ENCODE measurements at regions not wholly inside any gene's neighbourhood (a gene's known extent, or its start where the extent isn't known, plus 50 kb on each side); places are given as distances from the start of the nearest gene placed in this dataset.

GRCh38 chr11:19441752-19442553 lies 201.2 kb upstream of the E2F8 start:
- Histone ChIP-seq H3K36me3 (ENCODE audit: control insufficient read depth in 3 of 3, insufficient read depth in 2 of 3, low read depth in 1 of 3, low read length in 3 of 3) (no peaks in the 10 kb centered on the region), H3K27ac (ENCODE audit: low read depth in 1 of 3, low read length in 2 of 3) (peak overlapping the region; percentile 34 to 88 (median 69)), H3K9me3 (ENCODE audit: control insufficient read depth in 2 of 2, insufficient read depth in 1 of 2, low read depth in 1 of 2, low read length in 1 of 2) (no peaks in the 10 kb centered on the region), H3K27me3 (ENCODE audit: control insufficient read depth in 3 of 3, insufficient read depth in 3 of 3, low read length in 3 of 3) (no peaks in the 10 kb centered on the region), H3K4me3 (ENCODE audit: low read depth in 1 of 3, low read length in 3 of 3) (no peak overlapping the region), H3K4me1 (ENCODE audit: control insufficient read depth in 3 of 3, insufficient read depth in 2 of 3, low read depth in 1 of 3, low read length in 2 of 3) (peaks cover 0 to 14% (median 7%) of the 10 kb centered on the region in 3 donors)
- FAIRE-seq (no peak), DNase-seq (peak; percentile 82 to 95)
- WGBS, 3 donors: 14 to 41% (median 25%) methylated on average over 11 of the region's 11 CpGs

GRCh38 chr11:19441288-19441687 lies 200.5 kb upstream of the E2F8 start:
- 77 to 85% (median 82%) methylated on average over 3 of the region's 3 CpGs for WGBS, 3 donors
- DNase-seq: no peak
- Histone ChIP-seq H3K36me3 (ENCODE audit: control insufficient read depth in 3 of 3, insufficient read depth in 2 of 3, low read depth in 1 of 3, low read length in 3 of 3) (no peaks in the 10 kb centered on the region), H3K4me3 (ENCODE audit: low read depth in 1 of 3, low read length in 3 of 3) (no peak overlapping the region), H3K27me3 (ENCODE audit: control insufficient read depth in 3 of 3, insufficient read depth in 3 of 3, low read length in 3 of 3) (no peaks in the 10 kb centered on the region), H3K4me1 (ENCODE audit: control insufficient read depth in 3 of 3, insufficient read depth in 2 of 3, low read depth in 1 of 3, low read length in 2 of 3) (peaks cover 0 to 14% (median 7%) of the 10 kb centered on the region in 3 donors), H3K9me3 (ENCODE audit: control insufficient read depth in 2 of 2, insufficient read depth in 1 of 2, low read depth in 1 of 2, low read length in 1 of 2) (no peaks in the 10 kb centered on the region), H3K27ac (ENCODE audit: low read depth in 1 of 3, low read length in 2 of 3) (peak overlapping the region in 2 of 3 donors; percentile 69 to 88)
- FAIRE-seq: no peak

GRCh38 chr11:19437760-19438159 lies 197.0 kb upstream of the E2F8 start:
- H3K4me1 ChIP-seq (ENCODE audit: control insufficient read depth in 3 of 3, insufficient read depth in 2 of 3, low read depth in 1 of 3, low read length in 2 of 3): peaks cover 0 to 14% (median 7%) of the 10 kb centered on the region in 3 donors
- H3K27me3 ChIP-seq (ENCODE audit: control insufficient read depth in 3 of 3, insufficient read depth in 3 of 3, low read length in 3 of 3): no peaks in the 10 kb centered on the region
- H3K4me3 ChIP-seq (ENCODE audit: low read depth in 1 of 3, low read length in 3 of 3): no peak overlapping the region
- no peaks in the 10 kb centered on the region for H3K9me3 ChIP-seq (ENCODE audit: control insufficient read depth in 2 of 2, insufficient read depth in 1 of 2, low read depth in 1 of 2, low read length in 1 of 2)
- no peaks in the 10 kb centered on the region for H3K36me3 ChIP-seq (ENCODE audit: control insufficient read depth in 3 of 3, insufficient read depth in 2 of 3, low read depth in 1 of 3, low read length in 3 of 3)
- 48 to 74% (median 73%) methylated on average over 1 of the region's 1 CpG for WGBS, 3 donors
- no peak for FAIRE-seq
- H3K27ac ChIP-seq (ENCODE audit: low read depth in 1 of 3, low read length in 2 of 3): no peak overlapping the region
- no peak for DNase-seq

- H3K27me3 ChIP-seq (ENCODE audit: control insufficient read depth in 3 of 3, insufficient read depth in 3 of 3, low read length in 3 of 3): no peaks in the 10 kb centered on the region
- no peak overlapping the region for H3K4me3 ChIP-seq (ENCODE audit: low read depth in 1 of 3, low read length in 3 of 3)
- DNase-seq (no peak), FAIRE-seq (no peak)
- no peaks in the 10 kb centered on the region for H3K9me3 ChIP-seq (ENCODE audit: control insufficient read depth in 2 of 2, insufficient read depth in 1 of 2, low read depth in 1 of 2, low read length in 1 of 2)
- no peaks in the 10 kb centered on the region for H3K36me3 ChIP-seq (ENCODE audit: control insufficient read depth in 3 of 3, insufficient read depth in 2 of 3, low read depth in 1 of 3, low read length in 3 of 3)
- H3K4me1 ChIP-seq (ENCODE audit: control insufficient read depth in 3 of 3, insufficient read depth in 2 of 3, low read depth in 1 of 3, low read length in 2 of 3): peaks cover 0 to 8% (median 5%) of the 10 kb centered on the region in 3 donors
- no peak overlapping the region for H3K27ac ChIP-seq (ENCODE audit: low read depth in 1 of 3, low read length in 2 of 3)
Observed at GRCh38 chr11:19436932-19437331, 196.2 kb upstream of the E2F8 start.

- H3K4me3 ChIP-seq (ENCODE audit: low read depth in 1 of 3, low read length in 3 of 3): no peak overlapping the region
- H3K4me1 ChIP-seq (ENCODE audit: control insufficient read depth in 3 of 3, insufficient read depth in 2 of 3, low read depth in 1 of 3, low read length in 2 of 3): peaks cover 0 to 3% (median 0%) of the 10 kb centered on the region in 3 donors
- no peak overlapping the region for H3K27ac ChIP-seq (ENCODE audit: low read depth in 1 of 3, low read length in 2 of 3)
- no peaks in the 10 kb centered on the region for H3K9me3 ChIP-seq (ENCODE audit: control insufficient read depth in 2 of 2, insufficient read depth in 1 of 2, low read depth in 1 of 2, low read length in 1 of 2)
- no peaks in the 10 kb centered on the region for H3K36me3 ChIP-seq (ENCODE audit: control insufficient read depth in 3 of 3, insufficient read depth in 2 of 3, low read depth in 1 of 3, low read length in 3 of 3)
- FAIRE-seq (no peak), DNase-seq (no peak)
- WGBS, 3 donors: 87 to 88% (median 88%) methylated on average over 5 of the region's 5 CpGs
- no peaks in the 10 kb centered on the region for H3K27me3 ChIP-seq (ENCODE audit: control insufficient read depth in 3 of 3, insufficient read depth in 3 of 3, low read length in 3 of 3)
Observed at GRCh38 chr11:19435306-19435989, 194.7 kb upstream of the E2F8 start.

- Histone ChIP-seq H3K9me3 (ENCODE audit: control insufficient read depth in 2 of 2, insufficient read depth in 1 of 2, low read depth in 1 of 2, low read length in 1 of 2) (no peaks in the 10 kb centered on the region), H3K27ac (ENCODE audit: low read depth in 1 of 3, low read length in 2 of 3) (peak overlapping the region in 1 of 3 donors; percentile 4), H3K4me1 (ENCODE audit: control insufficient read depth in 3 of 3, insufficient read depth in 2 of 3, low read depth in 1 of 3, low read length in 2 of 3) (peaks cover 2 to 11% (median 3%) of the 10 kb centered on the region in 3 donors), H3K27me3 (ENCODE audit: control insufficient read depth in 3 of 3, insufficient read depth in 3 of 3, low read length in 3 of 3) (no peaks in the 10 kb centered on the region), H3K4me3 (ENCODE audit: low read depth in 1 of 3, low read length in 3 of 3) (no peak overlapping the region), H3K36me3 (ENCODE audit: control insufficient read depth in 3 of 3, insufficient read depth in 2 of 3, low read depth in 1 of 3, low read length in 3 of 3) (no peaks in the 10 kb centered on the region)
- DNase-seq (no peak), FAIRE-seq (no peak)
- 80 to 90% (median 81%) methylated on average over 1 of the region's 1 CpG for WGBS, 3 donors
Observed at GRCh38 chr11:19433791-19434190, 193.0 kb upstream of the E2F8 start.

GRCh38 chr11:19433367-19433766 lies 192.6 kb upstream of the E2F8 start:
- Histone ChIP-seq H3K27me3 (ENCODE audit: control insufficient read depth in 3 of 3, insufficient read depth in 3 of 3, low read length in 3 of 3) (no peaks in the 10 kb centered on the region), H3K4me3 (ENCODE audit: low read depth in 1 of 3, low read length in 3 of 3) (no peak overlapping the region), H3K27ac (ENCODE audit: low read depth in 1 of 3, low read length in 2 of 3) (peak overlapping the region in 1 of 3 donors; percentile 17), H3K9me3 (ENCODE audit: control insufficient read depth in 2 of 2, insufficient read depth in 1 of 2, low read depth in 1 of 2, low read length in 1 of 2) (no peaks in the 10 kb centered on the region), H3K36me3 (ENCODE audit: control insufficient read depth in 3 of 3, insufficient read depth in 2 of 3, low read depth in 1 of 3, low read length in 3 of 3) (no peaks in the 10 kb centered on the region), H3K4me1 (ENCODE audit: control insufficient read depth in 3 of 3, insufficient read depth in 2 of 3, low read depth in 1 of 3, low read length in 2 of 3) (peaks cover 2 to 13% (median 3%) of the 10 kb centered on the region in 3 donors)
- no peak for FAIRE-seq
- WGBS, 3 donors: 75 to 95% (median 85%) methylated on average over 2 of the region's 2 CpGs
- no peak for DNase-seq

- no peak for FAIRE-seq
- Histone ChIP-seq H3K27me3 (ENCODE audit: control insufficient read depth in 3 of 3, insufficient read depth in 3 of 3, low read length in 3 of 3) (no peaks in the 10 kb centered on the region), H3K27ac (ENCODE audit: low read depth in 1 of 3, low read length in 2 of 3) (peak overlapping the region in 1 of 3 donors; percentile 17), H3K9me3 (ENCODE audit: control insufficient read depth in 2 of 2, insufficient read depth in 1 of 2, low read depth in 1 of 2, low read length in 1 of 2) (no peaks in the 10 kb centered on the region), H3K4me1 (ENCODE audit: control insufficient read depth in 3 of 3, insufficient read depth in 2 of 3, low read depth in 1 of 3, low read length in 2 of 3) (peaks cover 2 to 16% (median 3%) of the 10 kb centered on the region in 3 donors), H3K4me3 (ENCODE audit: low read depth in 1 of 3, low read length in 3 of 3) (no peak overlapping the region), H3K36me3 (ENCODE audit: control insufficient read depth in 3 of 3, insufficient read depth in 2 of 3, low read depth in 1 of 3, low read length in 3 of 3) (no peaks in the 10 kb centered on the region)
- DNase-seq: peak; percentile 9 to 27
- 28 to 39% (median 35%) methylated on average over 3 of the region's 3 CpGs for WGBS, 3 donors
Observed at GRCh38 chr11:19432370-19433061, 191.8 kb upstream of the E2F8 start.
